Type B pancreatic cell (in vitro differentiated cells): ENCODE measurements at regions not wholly inside any gene's neighbourhood (a gene's known extent, or its start where the extent isn't known, plus 50 kb on each side); places are given as distances from the start of the nearest gene placed in this dataset.

ENCODE experiments used
- DNase-seq: peaks from one replicate; pipeline ENCODE4 v3.0.0; 2021; ENCODE audit warnings: mixed read lengths; ENCODE audit not compliant: unreplicated experiment; ENCODE audit errors: extremely low spot score
- H3K27ac Mint-ChIP-seq: 2 replicates; pipeline ENCODE4 v1.8.0; 2021; ENCODE audit warnings: mild to moderate bottlenecking, mixed read lengths
- H3K27me3 Mint-ChIP-seq: 2 replicates; pipeline ENCODE4 v1.8.0; 2021; ENCODE audit warnings: mixed read lengths
- H3K36me3 Mint-ChIP-seq: 2 replicates; pipeline ENCODE4 v1.8.0; 2021; ENCODE audit warnings: mixed read lengths
- H3K4me1 Mint-ChIP-seq: one replicate; pipeline ENCODE4 v1.8.0; 2021; ENCODE audit warnings: mixed read lengths; ENCODE audit not compliant: unreplicated experiment
- H3K4me3 Mint-ChIP-seq: 2 replicates; pipeline ENCODE4 v1.8.0; 2021; ENCODE audit warnings: mild to moderate bottlenecking, mixed read lengths
- H3K9me3 Mint-ChIP-seq: 2 replicates; pipeline ENCODE4 v1.8.0; 2021; ENCODE audit warnings: mixed read lengths
- TF ChIP-seq, protein P1 (sequence below): fragments of 200-600 bp; sonication (generic); conservative IDR thresholded peaks from 2 replicates; pipeline ENCODE4 v1.5.0; 2021; ENCODE audit warnings: antibody characterized with exemption, mild to moderate bottlenecking

DNA sequence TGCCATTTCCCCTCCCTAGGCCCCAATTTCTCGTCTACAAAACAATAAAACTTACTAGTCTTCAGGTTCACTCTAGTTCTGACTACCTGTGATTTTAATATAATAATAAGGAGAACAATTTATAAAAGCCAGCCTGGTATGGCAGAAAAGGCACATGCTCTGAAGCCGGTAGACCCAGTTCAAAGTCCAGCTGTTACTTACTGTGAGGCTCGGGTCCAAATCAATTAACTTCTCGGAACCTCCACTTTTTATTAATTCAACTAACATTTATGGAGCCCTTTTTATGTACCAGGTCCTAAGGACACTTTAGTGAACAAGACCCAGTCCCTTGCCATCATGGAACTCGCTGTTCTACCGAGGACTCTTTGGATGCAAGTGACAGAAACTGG is 53.8 kb upstream of the SMAD3 start:
- peaks cover 11% of the 10 kb centered on the region for H3K4me1 Mint-ChIP-seq
- H3K27me3 Mint-ChIP-seq, result no peaks in the 10 kb centered on the region
- no peak for DNase-seq
- no peaks in the 10 kb centered on the region for H3K36me3 Mint-ChIP-seq
- TF ChIP-seq, protein P1, sequence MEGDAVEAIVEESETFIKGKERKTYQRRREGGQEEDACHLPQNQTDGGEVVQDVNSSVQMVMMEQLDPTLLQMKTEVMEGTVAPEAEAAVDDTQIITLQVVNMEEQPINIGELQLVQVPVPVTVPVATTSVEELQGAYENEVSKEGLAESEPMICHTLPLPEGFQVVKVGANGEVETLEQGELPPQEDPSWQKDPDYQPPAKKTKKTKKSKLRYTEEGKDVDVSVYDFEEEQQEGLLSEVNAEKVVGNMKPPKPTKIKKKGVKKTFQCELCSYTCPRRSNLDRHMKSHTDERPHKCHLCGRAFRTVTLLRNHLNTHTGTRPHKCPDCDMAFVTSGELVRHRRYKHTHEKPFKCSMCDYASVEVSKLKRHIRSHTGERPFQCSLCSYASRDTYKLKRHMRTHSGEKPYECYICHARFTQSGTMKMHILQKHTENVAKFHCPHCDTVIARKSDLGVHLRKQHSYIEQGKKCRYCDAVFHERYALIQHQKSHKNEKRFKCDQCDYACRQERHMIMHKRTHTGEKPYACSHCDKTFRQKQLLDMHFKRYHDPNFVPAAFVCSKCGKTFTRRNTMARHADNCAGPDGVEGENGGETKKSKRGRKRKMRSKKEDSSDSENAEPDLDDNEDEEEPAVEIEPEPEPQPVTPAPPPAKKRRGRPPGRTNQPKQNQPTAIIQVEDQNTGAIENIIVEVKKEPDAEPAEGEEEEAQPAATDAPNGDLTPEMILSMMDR, result no peak
- no peaks in the 10 kb centered on the region for H3K9me3 Mint-ChIP-seq
- no peak overlapping the region for H3K27ac Mint-ChIP-seq
- H3K4me3 Mint-ChIP-seq, result no peak overlapping the region

DNA sequence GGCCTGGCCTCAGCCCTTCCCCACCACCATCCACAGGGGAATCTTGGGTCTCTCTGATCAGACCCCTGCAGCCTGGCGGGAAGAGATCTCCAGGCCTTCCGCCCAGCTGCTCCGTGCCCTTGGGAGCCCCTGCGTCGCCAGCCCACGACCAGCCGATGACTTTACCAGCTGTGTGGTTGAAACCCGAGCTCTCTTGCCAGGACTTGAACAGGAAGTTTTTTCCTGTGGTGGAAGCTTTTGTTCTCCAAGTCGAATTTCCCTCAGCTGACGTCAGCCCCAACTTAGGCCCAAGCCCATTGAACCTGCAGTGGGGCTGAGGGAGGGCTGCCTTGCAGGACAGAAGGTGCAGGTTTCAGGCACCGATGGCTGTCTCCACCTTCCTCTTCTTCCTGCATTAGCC is 51.7 kb upstream of the SMAD3 start:
- no peak overlapping the region for H3K27ac Mint-ChIP-seq
- peaks cover 11% of the 10 kb centered on the region for H3K4me1 Mint-ChIP-seq
- H3K27me3 Mint-ChIP-seq, result no peaks in the 10 kb centered on the region

More for the DNA sequence above, 51.7 kb upstream of the SMAD3 start:
- Mint-ChIP-seq H3K9me3 (no peaks in the 10 kb centered on the region), H3K4me3 (no peak overlapping the region), H3K36me3 (no peaks in the 10 kb centered on the region)
- no peak for DNase-seq
- TF ChIP-seq, protein P1, result no peak
